ENCODE measurements at regions not wholly inside any gene's neighbourhood (a gene's known extent, or its start where the extent isn't known, plus 50 kb on each side); places are given as distances from the start of the nearest gene placed in this dataset.
"Not testable (repeated sequence)": the region's sequence is repeated elsewhere in the genome, so short reads cannot be mapped to it uniquely, and the experiment has no call there.

DNA sequence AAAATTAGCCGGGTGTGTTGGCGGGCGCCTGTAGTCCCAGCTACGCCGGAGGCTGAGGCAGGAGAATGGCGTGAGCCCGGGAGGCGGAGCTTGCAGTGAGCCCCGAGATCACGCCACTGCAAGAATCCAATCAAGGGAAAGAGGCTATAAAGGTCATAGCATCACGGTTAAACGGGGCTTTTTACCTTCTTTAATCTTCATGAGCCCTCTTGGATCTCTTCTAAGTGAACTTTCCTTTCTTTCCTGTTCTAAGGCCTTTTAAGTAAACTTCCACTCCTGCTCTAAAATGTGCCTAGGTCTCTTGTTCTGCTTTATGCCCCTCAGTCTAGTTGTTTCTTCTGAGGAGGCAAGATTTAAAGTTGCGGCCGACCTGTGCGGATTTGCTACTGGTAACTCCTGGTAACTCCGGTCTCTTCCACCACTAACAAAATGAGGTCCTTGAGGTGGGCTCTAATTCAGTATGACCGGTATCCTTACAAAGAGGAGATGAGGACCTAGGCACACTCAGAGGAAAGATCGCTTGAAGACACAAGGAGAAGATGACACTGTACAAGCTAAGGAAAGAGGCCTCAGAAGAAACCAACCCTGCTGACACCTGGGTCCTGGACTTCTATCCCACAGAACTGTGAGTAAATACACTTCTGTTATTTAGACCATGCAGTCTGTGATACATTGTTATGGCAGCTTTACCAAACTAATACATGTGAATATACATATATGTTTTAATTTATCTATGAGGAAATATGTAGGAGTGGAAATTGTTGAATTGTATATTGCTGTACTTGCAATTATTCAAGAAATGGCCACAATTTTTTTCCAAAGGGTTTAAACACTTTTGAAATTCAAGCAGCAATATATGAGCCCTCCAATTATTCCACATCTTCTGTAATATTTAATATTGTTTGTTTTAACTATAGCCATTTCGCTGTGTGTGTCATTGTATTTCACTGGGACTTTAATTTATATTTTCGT, 331.5 kb upstream of the CNTNAP2 start:
- no TSS peak for BruUV-seq (replicated peaks)
- no peak for DNase-seq (ENCODE audit: low read depth, low spot score)
- H3K27me3 ChIP-seq (ENCODE audit: control insufficient read depth in 2 of 2, insufficient read depth in 2 of 2, low read length in 2 of 2) = no peaks in the 10 kb centered on the region
- no peak overlapping the region for H3K27ac ChIP-seq (ENCODE audit: insufficient read depth, low read depth, low read length)
- CTCF ChIA-PET = no interaction called here
- intact Hi-C loops (cut with micrococcal nuclease) (no loop called here), dilution Hi-C loops (cut with MboI; ENCODE audit: extremely low pct_ligation_motif_present, low sequenced_read_pairs) (no loop called here)
- no peaks in the 10 kb centered on the region for H3K36me3 ChIP-seq (ENCODE audit: control insufficient read depth in 2 of 2, extremely low read depth in 1 of 2, insufficient read depth in 2 of 2, low read length in 2 of 2)
- H3K9me1 ChIP-seq (replicated peaks; ENCODE audit: control insufficient read depth, extremely low read depth, insufficient read depth, low read length) = no peaks in the 10 kb centered on the region
- peaks cover 1% of the 10 kb centered on the region for H3K9me3 ChIP-seq (replicated peaks; ENCODE audit: control insufficient read depth, insufficient read depth, low read length)
- H4K20me1 ChIP-seq (replicated peaks; ENCODE audit: control insufficient read depth, extremely low read depth, insufficient read depth, low read length) = no peaks in the 10 kb centered on the region
- H3K4me1 ChIP-seq (ENCODE audit: control insufficient read depth, extremely low read depth, insufficient read depth, low read length) = no peaks in the 10 kb centered on the region
- POLR2A ChIA-PET = no interaction called here
- no peak overlapping the region for H2AFZ ChIP-seq (ENCODE audit: low read depth, low read length)
- TF ChIP-seq FOS (IDR thresholded peaks at IDR 0.05; ENCODE audit: borderline replicate concordance, insufficient read depth, low read length) (no peak), MYC (IDR thresholded peaks at IDR 0.05; ENCODE audit: low read depth, low read length) (no peak), JUN (IDR thresholded peaks at IDR 0.05; ENCODE audit: borderline replicate concordance, insufficient read depth, insufficient read length, low read depth) (no peak), POLR2AphosphoS5 (IDR thresholded peaks at IDR 0.05; ENCODE audit: insufficient read depth, low read depth, low read length) (no peak), GATA2 (IDR thresholded peaks at IDR 0.05; ENCODE audit: insufficient read depth, insufficient read length, low read depth, low read length) (no peak), EZH2 (IDR thresholded peaks at IDR 0.05; ENCODE audit: borderline replicate concordance, low read depth, low read length, severe bottlenecking) (no peak), POLR2A (IDR thresholded peaks at IDR 0.05; ENCODE audit: low read depth, low read length) (no peak)
- TF ChIP-seq, protein P1, sequence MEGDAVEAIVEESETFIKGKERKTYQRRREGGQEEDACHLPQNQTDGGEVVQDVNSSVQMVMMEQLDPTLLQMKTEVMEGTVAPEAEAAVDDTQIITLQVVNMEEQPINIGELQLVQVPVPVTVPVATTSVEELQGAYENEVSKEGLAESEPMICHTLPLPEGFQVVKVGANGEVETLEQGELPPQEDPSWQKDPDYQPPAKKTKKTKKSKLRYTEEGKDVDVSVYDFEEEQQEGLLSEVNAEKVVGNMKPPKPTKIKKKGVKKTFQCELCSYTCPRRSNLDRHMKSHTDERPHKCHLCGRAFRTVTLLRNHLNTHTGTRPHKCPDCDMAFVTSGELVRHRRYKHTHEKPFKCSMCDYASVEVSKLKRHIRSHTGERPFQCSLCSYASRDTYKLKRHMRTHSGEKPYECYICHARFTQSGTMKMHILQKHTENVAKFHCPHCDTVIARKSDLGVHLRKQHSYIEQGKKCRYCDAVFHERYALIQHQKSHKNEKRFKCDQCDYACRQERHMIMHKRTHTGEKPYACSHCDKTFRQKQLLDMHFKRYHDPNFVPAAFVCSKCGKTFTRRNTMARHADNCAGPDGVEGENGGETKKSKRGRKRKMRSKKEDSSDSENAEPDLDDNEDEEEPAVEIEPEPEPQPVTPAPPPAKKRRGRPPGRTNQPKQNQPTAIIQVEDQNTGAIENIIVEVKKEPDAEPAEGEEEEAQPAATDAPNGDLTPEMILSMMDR (IDR thresholded peaks at IDR 0.05; ENCODE audit: extremely low read depth in 1 of 2, insufficient read depth in 1 of 2, low read depth in 1 of 2, low read length in 2 of 2) = no peak
- TF ChIP-seq, protein P2, sequence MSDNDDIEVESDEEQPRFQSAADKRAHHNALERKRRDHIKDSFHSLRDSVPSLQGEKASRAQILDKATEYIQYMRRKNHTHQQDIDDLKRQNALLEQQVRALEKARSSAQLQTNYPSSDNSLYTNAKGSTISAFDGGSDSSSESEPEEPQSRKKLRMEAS (IDR thresholded peaks at IDR 0.05; ENCODE audit: insufficient read depth, insufficient read length) = no peak
- no peak for FAIRE-seq
- H3K79me2 ChIP-seq (ENCODE audit: control insufficient read depth, insufficient read depth, low read length) = no peaks in the 10 kb centered on the region
- no peak overlapping the region for H3K4me3 ChIP-seq (replicated peaks in 1 of 3; ENCODE audit: insufficient read depth in 1 of 3, low read depth in 1 of 3, low read length in 3 of 3)
- no peak overlapping the region for H3K4me2 ChIP-seq (ENCODE audit: insufficient read depth, low read length)
- no peak overlapping the region for H3K9ac ChIP-seq (replicated peaks; ENCODE audit: extremely low read depth, insufficient read depth, low read length)

DNA sequence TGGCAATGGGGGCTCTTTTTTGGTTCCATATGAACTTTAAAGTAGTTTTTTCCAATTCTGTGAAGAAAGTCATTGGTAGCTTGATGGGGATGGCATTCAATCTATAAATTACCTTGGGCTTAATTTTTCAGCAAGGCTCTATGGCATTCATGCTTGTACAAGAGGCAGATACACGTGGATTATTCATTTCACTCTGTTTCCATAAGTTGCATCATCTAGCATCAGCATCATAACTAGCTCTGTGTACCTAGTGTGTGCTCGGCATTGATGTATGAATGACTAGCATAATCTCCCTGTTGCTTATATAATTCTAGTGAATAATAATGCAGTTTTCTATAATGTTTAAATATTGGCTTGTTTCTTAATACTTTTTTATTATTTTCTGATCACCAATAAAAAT, 335.2 kb upstream of the CNTNAP2 start:
- H3K9me1 ChIP-seq (replicated peaks; ENCODE audit: control insufficient read depth, extremely low read depth, insufficient read depth, low read length); H3K4me1 ChIP-seq (ENCODE audit: control insufficient read depth, extremely low read depth, insufficient read depth, low read length); H3K36me3 ChIP-seq (ENCODE audit: control insufficient read depth in 2 of 2, extremely low read depth in 1 of 2, insufficient read depth in 2 of 2, low read length in 2 of 2); dilution Hi-C loops (cut with MboI; ENCODE audit: extremely low pct_ligation_motif_present, low sequenced_read_pairs); H3K79me2 ChIP-seq (ENCODE audit: control insufficient read depth, insufficient read depth, low read length); FAIRE-seq; H3K9ac ChIP-seq (replicated peaks; ENCODE audit: extremely low read depth, insufficient read depth, low read length); DNase-seq (ENCODE audit: low read depth, low spot score); H3K9me3 ChIP-seq (replicated peaks; ENCODE audit: control insufficient read depth, insufficient read depth, low read length); intact Hi-C loops (cut with micrococcal nuclease); POLR2A ChIA-PET; H3K27ac ChIP-seq (ENCODE audit: insufficient read depth, low read depth, low read length); BruUV-seq (replicated peaks); H3K27me3 ChIP-seq (ENCODE audit: control insufficient read depth in 2 of 2, insufficient read depth in 2 of 2, low read length in 2 of 2); H3K4me3 ChIP-seq (replicated peaks in 1 of 3; ENCODE audit: insufficient read depth in 1 of 3, low read depth in 1 of 3, low read length in 3 of 3); CTCF ChIA-PET; H2AFZ ChIP-seq (ENCODE audit: low read depth, low read length); H4K20me1 ChIP-seq (replicated peaks; ENCODE audit: control insufficient read depth, extremely low read depth, insufficient read depth, low read length); H3K4me2 ChIP-seq (ENCODE audit: insufficient read depth, low read length): not testable (repeated sequence)

All from endothelial cell of umbilical vein (primary cell).